Panc1 (cell line): ENCODE measurements at regions not wholly inside any gene's neighbourhood (a gene's known extent, or its start where the extent isn't known, plus 50 kb on each side); places are given as distances from the start of the nearest gene placed in this dataset.

ENCODE experiments used
- ATAC-seq: fragments of 200-7000 bp; cut with Tn5 transposase; 2 replicates; pipeline ENCODE4 v1.9.1; 2020; ENCODE audit warnings: mild to moderate bottlenecking, moderate library complexity
- BruUV-seq: library from RNA; stranded (reverse); fragments of 400-500 nt; replicated peaks from 2 replicates; lab custom pipeline; 2021; lab: Mats Ljungman, UMichigan
- CTCF ChIA-PET: fragments of 300-600 bp; sonication (Branson Sonifier 250); formaldehyde crosslinking; loops from one replicate; lab custom pipeline; 2022; ENCODE audit warnings: antibody characterized with exemption; lab: Charles Lee
- POLR2A ChIA-PET: fragments of 300-600 bp; sonication (Branson Sonifier 250); formaldehyde crosslinking; loops from one replicate; lab custom pipeline; 2022; ENCODE audit warnings: antibody characterized with exemption; lab: Charles Lee
- DNase-seq: peaks from one replicate; pipeline ENCODE4 v3.0.0-alpha.2; 2010; ENCODE audit warnings: low read depth, low spot score
- H3K27ac ChIP-seq: 2 replicates; pipeline ENCODE4 v1.5.1; 2011; ENCODE audit warnings: mild to moderate bottlenecking, low read length, inconsistent platforms
- H3K27me3 ChIP-seq: fragments of 200-500 bp; sonication (Bioruptor generic); 2 replicates; pipeline ENCODE4 v1.6.0; 2014; ENCODE audit warnings: low read length, inconsistent platforms; ENCODE audit not compliant: control insufficient read depth, insufficient read depth
- H3K36me3 ChIP-seq: fragments of 200-500 bp; sonication (Bioruptor generic); 2 replicates; pipeline ENCODE4 v1.5.1; 2014; ENCODE audit warnings: inconsistent platforms, mild to moderate bottlenecking, low read length, moderate library complexity; ENCODE audit not compliant: control insufficient read depth, insufficient read depth
- H3K4me1 ChIP-seq: 2 replicates; pipeline ENCODE4 v1.5.1; 2011; ENCODE audit warnings: inconsistent platforms, mild to moderate bottlenecking, low read length, moderate library complexity; ENCODE audit not compliant: control insufficient read depth, insufficient read depth
- H3K4me3 ChIP-seq, 2 experiments: 2 replicates each; pipeline ENCODE4 v1.5.1; 2011 to 2012; ENCODE audit warnings: low read depth in 2 of 2, low read length in 2 of 2, mild to moderate bottlenecking in 2 of 2, inconsistent platforms in 1 of 2, moderate library complexity in 1 of 2
- H3K9me3 ChIP-seq: fragments of 200-500 bp; sonication (Bioruptor generic); 2 replicates; pipeline ENCODE4 v1.5.1; 2014; ENCODE audit warnings: low read depth, mild to moderate bottlenecking, inconsistent platforms, low read length, moderate library complexity; ENCODE audit not compliant: control insufficient read depth, insufficient read depth
- CTCF ChIP-seq: fragments of 450-650 bp; IDR thresholded peaks from 2 replicates; pipeline ENCODE4 v1.5.1; 2017; ENCODE audit warnings: mild to moderate bottlenecking
- POLR2AphosphoS5 ChIP-seq: IDR thresholded peaks from 2 replicates; pipeline ENCODE4 v1.6.1; 2012; ENCODE audit warnings: mild to moderate bottlenecking, low read depth, low read length, moderate library complexity
- REST ChIP-seq, 2 experiments: IDR thresholded peaks; 2 replicates each; pipeline ENCODE4 v1.6.1; 2011 to 2012; ENCODE audit warnings: low read depth in 2 of 2, control low read depth in 1 of 2, low read length in 1 of 2, mild to moderate bottlenecking in 1 of 2, moderate library complexity in 1 of 2; ENCODE audit not compliant: insufficient read depth in 1 of 2
- SIN3A ChIP-seq: IDR thresholded peaks from 2 replicates; pipeline ENCODE4 v1.6.1; 2012; ENCODE audit warnings: low read depth, mild to moderate bottlenecking, low read length, moderate library complexity, borderline replicate concordance; ENCODE audit not compliant: insufficient read depth
- TCF7L2 ChIP-seq: IDR thresholded peaks from 2 replicates; pipeline ENCODE4 v1.6.1; 2011; ENCODE audit warnings: mild to moderate bottlenecking, low read depth, low read length, inconsistent platforms
- in situ Hi-C: cut with HindIII; loops from 2 replicates; pipeline ENCODE4 v1.10.0; 2016; ENCODE audit warnings: low sequenced_read_pairs, low pct_unique_long_range_greater_than_20kb
- intact Hi-C: fragments of 100-400 bp; cut with micrococcal nuclease; formaldehyde crosslinking; loops from one replicate; pipeline ENCODE4 v1.10.0; 2022; ENCODE audit not compliant: unreplicated experiment

- no TSS peak for BruUV-seq
- ChIA-PET POLR2A (no interaction called here), CTCF (no interaction called here)
- no peaks in the 10 kb centered on the region for H3K9me3 ChIP-seq
- H3K4me1 ChIP-seq, result no peaks in the 10 kb centered on the region
- DNase-seq (peak; percentile 64), ATAC-seq (peak; percentile 63; the same call in 1 of the 2 replicates)
- in situ Hi-C loops, result no loop called here
- no peaks in the 10 kb centered on the region for H3K27me3 ChIP-seq
- no peaks in the 10 kb centered on the region for H3K36me3 ChIP-seq
- H3K27ac ChIP-seq, result no peak overlapping the region
- intact Hi-C loops, result no loop called here
- no peak for TF ChIP-seq SIN3A
- no peak for TF ChIP-seq TCF7L2
- TF ChIP-seq CTCF, result no peak
- no peak overlapping the region for H3K4me3 ChIP-seq
Observed at GRCh38 chr1:67889953-67890567, 56.8 kb upstream of the GNG12 start.

GRCh38 chr1:67889466-67889865 lies 56.2 kb upstream of the GNG12 start:
- in situ Hi-C loops, result no loop called here
- no peaks in the 10 kb centered on the region for H3K36me3 ChIP-seq
- BruUV-seq, result no TSS peak
- ChIA-PET POLR2A (no interaction called here), CTCF (no interaction called here)
- H3K9me3 ChIP-seq, result no peaks in the 10 kb centered on the region
- no peak for ATAC-seq
- intact Hi-C loops, result no loop called here
- no peaks in the 10 kb centered on the region; the same call in 1 of the 2 replicates for H3K4me1 ChIP-seq
- H3K27me3 ChIP-seq, result no peaks in the 10 kb centered on the region
- no peak for DNase-seq
- no peak overlapping the region for H3K4me3 ChIP-seq
- no peak overlapping the region for H3K27ac ChIP-seq
- TF ChIP-seq SIN3A, result no peak
- no peak for TF ChIP-seq CTCF
- no peak for TF ChIP-seq TCF7L2
- TF ChIP-seq REST (IDR thresholded peaks at IDR 0.05; ENCODE audit: insufficient read depth in 1 of 2, low read depth in 2 of 2, low read length in 1 of 2), result no peak
- TF ChIP-seq POLR2AphosphoS5, result no peak
